CD1c-positive myeloid dendritic cell (primary cell): ENCODE measurements at regions not wholly inside any gene's neighbourhood (a gene's known extent, or its start where the extent isn't known, plus 50 kb on each side); places are given as distances from the start of the nearest gene placed in this dataset.

Experiments used
- DNase-seq: peaks from one replicate; pipeline ENCODE4 v3.0.0-alpha.2; 2016; ENCODE audit errors: extremely low spot score

- DNase-seq, result no peak
These were observed 758.2 kb upstream of the CDH7 start for GRCh38 chr18:64992654-64993053.

GRCh38 chr18:64991102-64991501 is 759.7 kb upstream of the CDH7 start:
- DNase-seq, result no peak

- DNase-seq, result no peak
These were observed 763.8 kb upstream of the CDH7 start for GRCh38 chr18:64986906-64987495.

GRCh38 chr18:64983497-64984238 is 767.1 kb upstream of the CDH7 start:
- no peak for DNase-seq

GRCh38 chr18:64982414-64983055 is 768.3 kb upstream of the CDH7 start:
- DNase-seq, result no peak

- DNase-seq, result no peak
These were observed 768.9 kb upstream of the CDH7 start for GRCh38 chr18:64981915-64982314.

GRCh38 chr18:64979791-64980190 is 771.0 kb upstream of the CDH7 start:
- DNase-seq, result no peak

- DNase-seq, result no peak
These were observed 776.3 kb upstream of the CDH7 start for GRCh38 chr18:64974391-64975125.

GRCh38 chr18:64972545-64972944 is 778.3 kb upstream of the CDH7 start:
- no peak for DNase-seq

- no peak for DNase-seq
These were observed 784.1 kb upstream of the CDH7 start for GRCh38 chr18:64966667-64967066.

GRCh38 chr18:64956465-64956864 is 794.3 kb upstream of the CDH7 start:
- no peak for DNase-seq

- DNase-seq, result no peak
These were observed 800.9 kb upstream of the CDH7 start for GRCh38 chr18:64949885-64950284.

GRCh38 chr18:64936671-64937070 is 787.8 kb upstream of the LINC00305 start:
- no peak for DNase-seq

- no peak for DNase-seq
These were observed 780.1 kb upstream of the LINC00305 start for GRCh38 chr18:64929036-64929435.

- no peak for DNase-seq
These were observed 771.2 kb upstream of the LINC00305 start for GRCh38 chr18:64919971-64920570.

GRCh38 chr18:64918851-64919250 is 770.0 kb upstream of the LINC00305 start:
- DNase-seq, result no peak

GRCh38 chr18:64893349-64893748 is 744.5 kb upstream of the LINC00305 start:
- no peak for DNase-seq

GRCh38 chr18:64888956-64889355 is 740.1 kb upstream of the LINC00305 start:
- DNase-seq, result no peak

- no peak for DNase-seq
These were observed 738.1 kb upstream of the LINC00305 start for GRCh38 chr18:64886995-64887394.

GRCh38 chr18:64882896-64883295 is 734.0 kb upstream of the LINC00305 start:
- no peak for DNase-seq

- DNase-seq, result no peak
These were observed 727.9 kb upstream of the LINC00305 start for GRCh38 chr18:64876833-64877232.
